Heart left ventricle (tissue), 13 donors: ENCODE measurements at regions not wholly inside any gene's neighbourhood (a gene's known extent, or its start where the extent isn't known, plus 50 kb on each side); places are given as distances from the start of the nearest gene placed in this dataset.

Experiments
- POLR2A ChIP-seq, 2 donors: fragments of 450-650 bp; IDR thresholded peaks; one replicate each; pipeline ENCODE4 v1.6.1; 2017; ENCODE audit warnings: antibody characterized with exemption in 2 of 2, mild to moderate bottlenecking in 2 of 2, moderate library complexity in 2 of 2
- TF ChIP-seq, protein P1 (sequence below), 12 donors: fragments of 200-600 bp; sonication (generic) in 4 of 12; IDR thresholded peaks; one replicate each; pipeline versions ENCODE4 v1.5.0 to v1.8.0; 2018 to 2022; ENCODE audit warnings: antibody characterized with exemption in 12 of 12, mild to moderate bottlenecking in 5 of 12
- donor health status: ischemic (EF 13 %, LVEDD 7.1; RV severe dilation, severe dysfunction).
- donor health status: DM: no; HTN: yes; CAD: no.
- donor health status: DM: no; HTN: no; CAD: no.
- donor health status: ischemic (EF 25% LVEDD 6.9; RV normal size, moderate dysfunction).
- donor health status: ischemic (EF 25% LVEDD 5.7; RV mildly dilated, moderate dysfunction).
- donor health status: ischemic (EF 35%, LVEDD 5.7; RV mildly dilated, moderate dysfunction).
- donor health status: nonischemic (EF 11% LVEDD 7.7; RV severe dilation, severe dysfunction).
- donor health status: DM: yes; HTN: yes; CAD: no.
- donor health status: PGD.
- donor health status: ischemic (EF 29% LVEDD 5.4; RV normal size, mild dysfunction).
- donor health status: nonischemic (EF 23%, LVEDD 6.1; RV moderate dilation, normal function).

- TF ChIP-seq, protein P1, sequence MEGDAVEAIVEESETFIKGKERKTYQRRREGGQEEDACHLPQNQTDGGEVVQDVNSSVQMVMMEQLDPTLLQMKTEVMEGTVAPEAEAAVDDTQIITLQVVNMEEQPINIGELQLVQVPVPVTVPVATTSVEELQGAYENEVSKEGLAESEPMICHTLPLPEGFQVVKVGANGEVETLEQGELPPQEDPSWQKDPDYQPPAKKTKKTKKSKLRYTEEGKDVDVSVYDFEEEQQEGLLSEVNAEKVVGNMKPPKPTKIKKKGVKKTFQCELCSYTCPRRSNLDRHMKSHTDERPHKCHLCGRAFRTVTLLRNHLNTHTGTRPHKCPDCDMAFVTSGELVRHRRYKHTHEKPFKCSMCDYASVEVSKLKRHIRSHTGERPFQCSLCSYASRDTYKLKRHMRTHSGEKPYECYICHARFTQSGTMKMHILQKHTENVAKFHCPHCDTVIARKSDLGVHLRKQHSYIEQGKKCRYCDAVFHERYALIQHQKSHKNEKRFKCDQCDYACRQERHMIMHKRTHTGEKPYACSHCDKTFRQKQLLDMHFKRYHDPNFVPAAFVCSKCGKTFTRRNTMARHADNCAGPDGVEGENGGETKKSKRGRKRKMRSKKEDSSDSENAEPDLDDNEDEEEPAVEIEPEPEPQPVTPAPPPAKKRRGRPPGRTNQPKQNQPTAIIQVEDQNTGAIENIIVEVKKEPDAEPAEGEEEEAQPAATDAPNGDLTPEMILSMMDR (IDR thresholded peaks at IDR 0.05), result no peak
- no peak for TF ChIP-seq POLR2A (IDR thresholded peaks at IDR 0.05)
Observed at GRCh38 chr2:217658806-217659205, 344.0 kb downstream of the TNS1 start.
